ENCODE measurements at regions not wholly inside any gene's neighbourhood (a gene's known extent, or its start where the extent isn't known, plus 50 kb on each side); places are given as distances from the start of the nearest gene placed in this dataset.

DNA sequence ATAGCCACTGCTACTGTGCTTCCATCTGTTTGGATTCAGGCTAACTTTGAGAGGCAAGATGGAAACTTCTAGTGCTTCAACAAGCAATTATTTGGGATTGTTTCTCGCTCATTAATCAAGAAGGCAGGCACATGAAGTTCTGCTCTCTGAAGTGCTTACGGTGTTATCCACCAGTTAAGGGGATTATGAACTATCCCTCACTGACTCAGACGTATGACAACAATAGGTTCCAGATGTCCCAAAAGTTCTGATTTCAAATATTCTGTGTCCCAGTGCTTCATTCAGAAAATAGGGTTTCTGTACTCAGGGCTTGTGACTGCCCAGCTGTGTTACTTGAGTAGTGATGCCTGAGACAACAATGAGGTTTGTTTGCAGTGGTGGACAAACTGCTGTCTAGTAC is 81.0 kb downstream of the HACD1 start:
- POLR2A ChIA-PET, result no interaction called here
- Histone ChIP-seq H3K36me3 (replicated peaks in 1 of 2; ENCODE audit: control insufficient read depth in 1 of 2, insufficient read depth in 2 of 2, low read length in 1 of 2) (no peaks in the 10 kb centered on the region), H3K9me2 (no peaks in the 10 kb centered on the region), H3K79me2 (ENCODE audit: insufficient read depth) (no peaks in the 10 kb centered on the region), H3K27ac (ENCODE audit: low read depth in 2 of 2, low read length in 1 of 2) (no peak overlapping the region), H4K20me1 (ENCODE audit: insufficient read depth) (no peaks in the 10 kb centered on the region), H3K4me1 (ENCODE audit: control insufficient read depth in 1 of 2, insufficient read depth in 2 of 2, low read depth in 1 of 2, low read length in 1 of 2) (no peaks in the 10 kb centered on the region), H3K27me3 (ENCODE audit: insufficient read depth) (no peaks in the 10 kb centered on the region), H2AFZ (ENCODE audit: low read depth) (no peak overlapping the region), H3K9ac (no peak overlapping the region), H3K4me3 (ENCODE audit: low read depth in 2 of 2, low read length in 1 of 2) (no peak overlapping the region), H3K4me2 (no peak overlapping the region), H3F3A (replicated peaks; ENCODE audit: insufficient read depth) (no peaks in the 10 kb centered on the region), H3K9me3 (no peaks in the 10 kb centered on the region)
- TF ChIP-seq FOSL2 (IDR thresholded peaks at IDR 0.05; ENCODE audit: borderline replicate concordance, low read depth) (no peak), RFX5 (IDR thresholded peaks at IDR 0.05; ENCODE audit: low read length) (no peak), POLR2AphosphoS5 (IDR thresholded peaks at IDR 0.05; ENCODE audit: low read depth, low read length) (no peak), TCF12 (IDR thresholded peaks at IDR 0.05) (no peak), SIN3A (IDR thresholded peaks at IDR 0.05; ENCODE audit: borderline replicate concordance, low read depth, low read length) (no peak), ELF1 (IDR thresholded peaks at IDR 0.05) (no peak), NRF1 (IDR thresholded peaks at IDR 0.05; ENCODE audit: low read depth, low read length) (no peak), SMC3 (IDR thresholded peaks at IDR 0.05; ENCODE audit: low read depth, low read length) (no peak), YY1 (IDR thresholded peaks at IDR 0.05; ENCODE audit: low read depth) (no peak), RXRA (IDR thresholded peaks at IDR 0.05; ENCODE audit: borderline replicate concordance, low read depth) (no peak), EP300 (IDR thresholded peaks at IDR 0.05; ENCODE audit: borderline replicate concordance in 1 of 2, low read depth in 1 of 2, low read length in 1 of 2) (no peak), MXI1 (IDR thresholded peaks at IDR 0.05; ENCODE audit: low read depth, low read length) (no peak), EZH2phosphoT487 (IDR thresholded peaks at IDR 0.05; ENCODE audit: borderline replicate concordance, low read depth) (no peak)
- TF ChIP-seq, protein P1, sequence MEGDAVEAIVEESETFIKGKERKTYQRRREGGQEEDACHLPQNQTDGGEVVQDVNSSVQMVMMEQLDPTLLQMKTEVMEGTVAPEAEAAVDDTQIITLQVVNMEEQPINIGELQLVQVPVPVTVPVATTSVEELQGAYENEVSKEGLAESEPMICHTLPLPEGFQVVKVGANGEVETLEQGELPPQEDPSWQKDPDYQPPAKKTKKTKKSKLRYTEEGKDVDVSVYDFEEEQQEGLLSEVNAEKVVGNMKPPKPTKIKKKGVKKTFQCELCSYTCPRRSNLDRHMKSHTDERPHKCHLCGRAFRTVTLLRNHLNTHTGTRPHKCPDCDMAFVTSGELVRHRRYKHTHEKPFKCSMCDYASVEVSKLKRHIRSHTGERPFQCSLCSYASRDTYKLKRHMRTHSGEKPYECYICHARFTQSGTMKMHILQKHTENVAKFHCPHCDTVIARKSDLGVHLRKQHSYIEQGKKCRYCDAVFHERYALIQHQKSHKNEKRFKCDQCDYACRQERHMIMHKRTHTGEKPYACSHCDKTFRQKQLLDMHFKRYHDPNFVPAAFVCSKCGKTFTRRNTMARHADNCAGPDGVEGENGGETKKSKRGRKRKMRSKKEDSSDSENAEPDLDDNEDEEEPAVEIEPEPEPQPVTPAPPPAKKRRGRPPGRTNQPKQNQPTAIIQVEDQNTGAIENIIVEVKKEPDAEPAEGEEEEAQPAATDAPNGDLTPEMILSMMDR (IDR thresholded peaks at IDR 0.05), result no peak
- TF ChIP-seq, protein P2, sequence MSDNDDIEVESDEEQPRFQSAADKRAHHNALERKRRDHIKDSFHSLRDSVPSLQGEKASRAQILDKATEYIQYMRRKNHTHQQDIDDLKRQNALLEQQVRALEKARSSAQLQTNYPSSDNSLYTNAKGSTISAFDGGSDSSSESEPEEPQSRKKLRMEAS (IDR thresholded peaks at IDR 0.05; ENCODE audit: low read depth), result no peak
- TF ChIP-seq, protein P3, sequence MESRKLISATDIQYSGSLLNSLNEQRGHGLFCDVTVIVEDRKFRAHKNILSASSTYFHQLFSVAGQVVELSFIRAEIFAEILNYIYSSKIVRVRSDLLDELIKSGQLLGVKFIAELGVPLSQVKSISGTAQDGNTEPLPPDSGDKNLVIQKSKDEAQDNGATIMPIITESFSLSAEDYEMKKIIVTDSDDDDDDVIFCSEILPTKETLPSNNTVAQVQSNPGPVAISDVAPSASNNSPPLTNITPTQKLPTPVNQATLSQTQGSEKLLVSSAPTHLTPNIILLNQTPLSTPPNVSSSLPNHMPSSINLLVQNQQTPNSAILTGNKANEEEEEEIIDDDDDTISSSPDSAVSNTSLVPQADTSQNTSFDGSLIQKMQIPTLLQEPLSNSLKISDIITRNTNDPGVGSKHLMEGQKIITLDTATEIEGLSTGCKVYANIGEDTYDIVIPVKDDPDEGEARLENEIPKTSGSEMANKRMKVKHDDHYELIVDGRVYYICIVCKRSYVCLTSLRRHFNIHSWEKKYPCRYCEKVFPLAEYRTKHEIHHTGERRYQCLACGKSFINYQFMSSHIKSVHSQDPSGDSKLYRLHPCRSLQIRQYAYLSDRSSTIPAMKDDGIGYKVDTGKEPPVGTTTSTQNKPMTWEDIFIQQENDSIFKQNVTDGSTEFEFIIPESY (IDR thresholded peaks at IDR 0.05; ENCODE audit: borderline replicate concordance, low read depth), result no peak
- TF ChIP-seq, protein P4, sequence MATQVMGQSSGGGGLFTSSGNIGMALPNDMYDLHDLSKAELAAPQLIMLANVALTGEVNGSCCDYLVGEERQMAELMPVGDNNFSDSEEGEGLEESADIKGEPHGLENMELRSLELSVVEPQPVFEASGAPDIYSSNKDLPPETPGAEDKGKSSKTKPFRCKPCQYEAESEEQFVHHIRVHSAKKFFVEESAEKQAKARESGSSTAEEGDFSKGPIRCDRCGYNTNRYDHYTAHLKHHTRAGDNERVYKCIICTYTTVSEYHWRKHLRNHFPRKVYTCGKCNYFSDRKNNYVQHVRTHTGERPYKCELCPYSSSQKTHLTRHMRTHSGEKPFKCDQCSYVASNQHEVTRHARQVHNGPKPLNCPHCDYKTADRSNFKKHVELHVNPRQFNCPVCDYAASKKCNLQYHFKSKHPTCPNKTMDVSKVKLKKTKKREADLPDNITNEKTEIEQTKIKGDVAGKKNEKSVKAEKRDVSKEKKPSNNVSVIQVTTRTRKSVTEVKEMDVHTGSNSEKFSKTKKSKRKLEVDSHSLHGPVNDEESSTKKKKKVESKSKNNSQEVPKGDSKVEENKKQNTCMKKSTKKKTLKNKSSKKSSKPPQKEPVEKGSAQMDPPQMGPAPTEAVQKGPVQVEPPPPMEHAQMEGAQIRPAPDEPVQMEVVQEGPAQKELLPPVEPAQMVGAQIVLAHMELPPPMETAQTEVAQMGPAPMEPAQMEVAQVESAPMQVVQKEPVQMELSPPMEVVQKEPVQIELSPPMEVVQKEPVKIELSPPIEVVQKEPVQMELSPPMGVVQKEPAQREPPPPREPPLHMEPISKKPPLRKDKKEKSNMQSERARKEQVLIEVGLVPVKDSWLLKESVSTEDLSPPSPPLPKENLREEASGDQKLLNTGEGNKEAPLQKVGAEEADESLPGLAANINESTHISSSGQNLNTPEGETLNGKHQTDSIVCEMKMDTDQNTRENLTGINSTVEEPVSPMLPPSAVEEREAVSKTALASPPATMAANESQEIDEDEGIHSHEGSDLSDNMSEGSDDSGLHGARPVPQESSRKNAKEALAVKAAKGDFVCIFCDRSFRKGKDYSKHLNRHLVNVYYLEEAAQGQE (IDR thresholded peaks at IDR 0.05; ENCODE audit: low read depth, low read length), result no peak
- TF ChIP-seq, protein P5, sequence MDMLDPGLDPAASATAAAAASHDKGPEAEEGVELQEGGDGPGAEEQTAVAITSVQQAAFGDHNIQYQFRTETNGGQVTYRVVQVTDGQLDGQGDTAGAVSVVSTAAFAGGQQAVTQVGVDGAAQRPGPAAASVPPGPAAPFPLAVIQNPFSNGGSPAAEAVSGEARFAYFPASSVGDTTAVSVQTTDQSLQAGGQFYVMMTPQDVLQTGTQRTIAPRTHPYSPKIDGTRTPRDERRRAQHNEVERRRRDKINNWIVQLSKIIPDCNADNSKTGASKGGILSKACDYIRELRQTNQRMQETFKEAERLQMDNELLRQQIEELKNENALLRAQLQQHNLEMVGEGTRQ (IDR thresholded peaks at IDR 0.05; ENCODE audit: borderline replicate concordance, low read depth, low read length), result no peak
- CTCF ChIA-PET, result no interaction called here
- whole genome bisulfite sequencing (ENCODE audit: low lambda C conversion rate), result 62% methylated on average over 3 of the region's 3 CpGs
- DNase-seq, result no peak

Data from SK-N-SH (cell line).